NCI-H2196 (cell line): ENCODE measurements at regions not wholly inside any gene's neighbourhood (a gene's known extent, or its start where the extent isn't known, plus 50 kb on each side); places are given as distances from the start of the nearest gene placed in this dataset.
"Not testable (repeated sequence)": the region's sequence is repeated elsewhere in the genome, so short reads cannot be mapped to it uniquely, and the experiment has no call there.

Experiments used
- DNase-seq: peaks from one replicate; lab custom pipeline; 2025; ENCODE audit not compliant: unreplicated experiment; lab: John Stamatoyannopoulos, UW

GRCh38 chr10:119996944-119997343, 104.4 kb downstream of the SEC23IP start:
- DNase-seq: no peak

- DNase-seq: no peak
Observed at GRCh38 chr10:119997429-119997828, 104.9 kb downstream of the SEC23IP start.

DNA sequence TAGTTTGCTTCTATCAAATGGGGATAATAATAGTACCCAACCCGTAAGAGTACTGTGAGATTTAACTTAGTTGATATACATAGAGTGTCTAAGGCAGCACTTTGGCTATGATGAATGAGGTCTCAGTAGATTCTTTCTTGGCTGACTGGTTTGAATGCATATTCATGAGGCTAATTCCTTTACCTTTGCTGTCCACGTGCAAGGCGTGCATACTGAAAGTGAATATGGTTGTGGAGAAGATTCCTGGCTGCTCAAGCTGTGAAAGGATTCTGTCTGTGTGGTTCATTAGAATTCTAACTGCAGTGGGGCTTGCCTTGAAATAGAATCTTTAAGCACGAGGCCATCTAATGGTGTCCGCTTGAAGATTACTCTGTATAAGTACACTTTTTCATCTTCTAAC, 110.3 kb downstream of the SEC23IP start:
- no peak for DNase-seq

- DNase-seq: no peak
Observed at GRCh38 chr10:120005207-120006201, 113.0 kb downstream of the SEC23IP start.

DNA sequence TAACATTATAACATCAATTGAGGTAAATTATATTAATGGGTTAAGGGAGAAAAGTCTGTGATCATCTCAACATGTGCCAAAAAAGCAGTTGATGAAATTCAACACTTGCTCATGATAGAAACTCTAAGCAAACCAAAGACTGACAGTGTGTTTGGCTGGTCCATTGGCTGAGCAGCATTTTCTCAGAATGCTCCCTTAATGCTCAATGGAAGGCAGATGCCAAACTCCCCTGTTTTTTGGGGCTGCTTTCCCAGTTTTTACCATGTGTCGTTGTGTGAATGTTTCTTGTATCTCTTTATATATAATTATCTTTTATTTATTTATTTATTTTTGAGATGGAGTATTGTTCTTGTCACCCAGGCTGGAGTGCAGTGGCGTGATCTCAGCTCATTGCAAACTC, 114.7 kb downstream of the SEC23IP start:
- DNase-seq: no peak

DNA sequence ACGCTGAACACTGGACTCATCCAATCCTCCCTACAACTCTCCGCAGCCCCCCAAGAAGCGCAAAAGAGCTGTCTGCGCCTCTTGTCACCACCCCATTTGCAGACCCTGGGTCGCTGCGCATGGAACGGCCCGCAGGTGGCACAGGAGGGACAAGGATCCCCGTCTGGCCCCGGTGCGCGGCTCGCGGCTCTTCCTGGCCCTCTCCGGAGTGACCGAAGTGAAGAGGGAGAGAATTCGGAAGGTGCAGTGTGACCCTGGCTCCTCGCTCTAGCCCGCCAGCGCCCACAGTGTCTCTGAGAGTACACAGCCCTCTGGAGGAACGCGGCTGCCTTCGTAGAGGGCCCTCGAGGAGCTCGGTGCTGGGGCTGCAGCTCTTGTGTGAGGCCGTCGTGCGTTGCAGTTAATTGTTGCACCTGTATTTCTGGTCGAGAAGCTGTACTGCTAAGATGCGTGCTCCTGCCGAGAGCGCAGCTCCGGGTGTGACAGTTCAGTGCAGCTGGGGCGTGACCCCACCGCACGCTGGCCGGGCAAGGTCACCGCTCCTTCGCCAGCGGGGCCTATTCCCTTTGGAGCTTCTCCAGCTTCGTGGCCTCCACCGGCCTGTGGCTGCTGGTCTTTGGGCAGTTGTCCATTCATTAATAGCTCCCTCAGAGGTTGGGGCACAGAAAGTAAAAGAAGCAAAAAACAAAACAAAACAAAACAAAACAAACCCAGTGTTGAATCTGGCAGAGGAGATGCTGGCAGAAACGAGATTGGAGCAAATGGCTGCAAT, 119.0 kb downstream of the SEC23IP start:
- DNase-seq: no peak

- DNase-seq: no peak
Observed at GRCh38 chr10:120012131-120012400, 119.5 kb downstream of the SEC23IP start.

DNA sequence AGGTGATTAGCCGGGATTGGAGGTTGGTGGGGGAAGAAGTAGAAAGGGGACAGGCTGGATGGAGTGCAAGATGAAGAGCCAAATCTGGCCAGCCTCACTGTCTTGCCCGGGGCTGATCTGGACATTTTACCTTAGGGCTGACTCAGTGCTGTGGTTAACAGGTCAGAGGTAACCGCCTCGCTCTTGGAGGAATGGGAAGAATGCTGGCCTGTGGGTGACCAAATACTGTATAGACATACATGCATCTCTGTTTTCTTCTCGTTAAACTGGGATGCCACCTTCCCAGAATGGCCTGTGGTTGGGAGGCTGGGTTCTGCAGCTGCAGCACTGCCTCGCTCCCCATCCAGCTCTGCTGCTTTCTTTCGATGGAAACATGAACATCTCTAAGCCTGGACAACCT, 120.0 kb downstream of the SEC23IP start:
- DNase-seq: no peak

DNA sequence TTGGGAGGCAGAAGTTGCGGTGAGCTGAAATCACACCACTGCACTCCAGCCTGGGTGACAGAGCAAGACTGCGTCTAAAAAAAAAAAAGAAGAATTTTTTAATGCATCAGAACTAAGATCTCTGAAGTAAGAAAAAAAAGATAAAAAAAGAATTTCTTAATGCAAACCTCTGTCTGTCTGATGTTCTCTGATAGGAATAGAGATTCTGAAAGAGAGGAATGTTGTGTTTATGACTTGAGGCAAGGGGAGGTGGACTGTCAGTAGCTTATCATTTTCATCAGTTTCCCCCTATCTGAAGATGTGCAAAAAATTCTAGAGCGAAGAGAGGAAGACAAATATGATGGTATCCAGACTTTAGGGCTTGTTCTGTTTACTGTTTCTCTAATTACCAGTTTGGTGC, 121.5 kb downstream of the SEC23IP start:
- DNase-seq: no peak

DNA sequence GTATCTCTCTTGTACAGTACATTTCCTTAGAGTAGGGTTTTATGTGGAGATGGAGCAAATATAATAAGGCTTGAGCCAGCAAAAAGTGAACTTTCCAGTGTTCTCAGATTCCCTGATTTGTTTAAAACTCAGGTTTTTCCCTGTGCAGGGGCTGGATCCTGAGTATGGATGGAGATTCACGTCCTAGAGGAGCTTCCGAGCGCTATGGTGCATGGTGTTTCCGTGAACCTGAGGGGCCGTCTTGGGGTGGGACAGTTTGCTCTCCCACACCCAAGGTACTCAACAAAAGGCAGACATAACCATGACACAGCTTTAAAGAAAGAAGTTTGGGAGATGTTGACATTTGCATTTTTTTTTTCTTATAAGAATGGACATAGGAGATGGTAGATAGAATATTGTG, 122.5 kb downstream of the SEC23IP start:
- DNase-seq: no peak

DNA sequence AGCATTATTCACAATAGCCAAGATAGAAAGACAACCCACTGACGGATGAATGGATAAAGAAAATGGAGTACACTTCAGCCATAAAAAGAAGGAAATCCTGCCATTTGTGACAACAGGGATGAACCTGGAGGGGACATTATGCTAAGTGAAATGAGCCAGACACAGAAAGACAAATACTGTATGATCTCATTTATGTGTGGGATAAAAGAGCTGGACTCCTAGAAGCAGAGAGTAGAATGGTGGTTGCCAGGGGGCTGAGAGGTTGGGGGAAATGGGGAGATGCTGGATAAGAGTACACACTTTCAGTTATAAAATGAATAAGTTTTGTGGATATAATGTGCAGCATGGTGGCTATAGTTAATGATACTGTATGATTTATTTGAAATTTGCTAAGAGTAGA, 124.4 kb downstream of the SEC23IP start:
- DNase-seq: no peak

- no peak for DNase-seq
Observed at GRCh38 chr10:120017733-120018417, 125.3 kb downstream of the SEC23IP start.

DNA sequence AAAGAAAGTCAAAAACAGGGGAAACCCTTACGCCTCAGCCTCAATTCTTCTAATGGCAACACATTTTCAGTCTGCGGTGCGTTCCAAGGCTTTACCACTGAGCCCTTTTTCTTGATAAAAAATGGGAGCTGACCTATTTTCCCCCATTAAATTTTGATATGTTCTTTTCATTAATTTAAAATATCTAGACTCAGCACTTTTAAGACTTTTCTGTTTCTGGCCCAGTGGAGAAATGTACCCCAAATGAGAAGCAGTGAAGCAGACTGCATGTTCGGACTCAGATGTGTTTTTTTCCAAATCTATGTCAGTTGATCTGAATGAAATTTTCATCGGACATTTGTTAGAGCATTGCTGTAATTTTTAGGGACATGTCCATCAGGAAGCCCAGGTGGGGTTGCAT, 126.2 kb downstream of the SEC23IP start:
- DNase-seq: no peak

DNA sequence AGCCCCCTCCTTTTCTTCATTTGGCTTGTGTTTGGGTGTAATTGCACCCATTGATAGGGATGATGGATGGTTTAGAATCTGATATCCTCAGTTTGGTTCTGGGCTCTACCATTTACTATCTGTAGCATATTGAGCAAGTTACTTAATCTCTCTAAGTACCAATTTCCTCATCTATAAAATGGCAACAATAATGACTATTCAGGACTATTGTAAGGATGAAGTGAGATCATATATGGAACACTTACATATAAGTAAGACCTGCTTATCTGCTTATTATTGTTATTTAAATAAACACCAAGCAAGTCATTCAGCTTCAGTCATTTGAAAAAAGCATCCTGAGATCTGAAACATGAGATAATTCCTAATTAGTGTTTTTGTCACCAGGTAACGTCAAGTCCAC, 127.0 kb downstream of the SEC23IP start:
- no peak for DNase-seq

GRCh38 chr10:120022357-120022756, 129.8 kb downstream of the SEC23IP start:
- no peak for DNase-seq

- DNase-seq: no peak
Observed at GRCh38 chr10:120034236-120034635, 141.7 kb downstream of the SEC23IP start.

DNA sequence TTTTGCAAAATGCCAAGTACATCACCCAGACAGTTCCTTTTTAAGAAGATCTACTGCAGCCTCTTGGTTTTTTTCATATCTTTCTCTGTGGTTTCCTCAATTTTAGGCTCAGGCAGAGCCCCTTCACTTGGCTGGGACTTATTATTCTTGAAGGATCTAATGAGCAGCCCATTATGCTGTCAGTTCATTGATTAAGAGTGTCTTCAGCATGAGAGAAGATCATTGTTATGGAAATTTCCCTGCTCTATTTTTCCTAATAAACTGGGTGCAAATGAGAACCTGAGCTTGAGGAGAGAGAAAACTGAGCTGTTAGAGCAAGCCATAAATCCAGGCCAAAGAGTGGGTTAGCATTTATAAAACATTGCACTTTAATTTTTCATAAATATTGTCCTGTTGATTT, 146.5 kb downstream of the SEC23IP start:
- DNase-seq: no peak

GRCh38 chr10:120039826-120040225, 147.3 kb downstream of the SEC23IP start:
- no peak for DNase-seq

GRCh38 chr10:120041807-120042559, 149.5 kb downstream of the SEC23IP start:
- DNase-seq: no peak

DNA sequence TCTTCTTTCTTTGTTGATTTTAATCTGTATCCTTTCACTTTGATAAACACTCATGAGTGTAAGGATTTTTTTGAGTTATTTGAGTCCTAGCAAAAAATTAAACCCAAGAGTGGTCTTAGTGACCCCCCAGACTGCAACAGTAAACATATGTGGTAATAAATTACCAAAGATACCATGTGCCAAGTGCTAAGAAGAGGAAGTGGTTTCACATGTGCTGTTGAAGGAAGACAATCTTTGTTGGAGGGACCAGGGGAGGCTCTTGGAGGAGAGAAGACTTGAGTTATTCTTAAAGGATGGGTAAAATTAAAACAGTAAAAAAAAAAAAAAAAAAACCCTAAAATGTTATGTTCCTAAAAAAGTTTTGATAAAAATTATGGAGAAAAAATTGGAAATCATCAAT, 150.2 kb downstream of the SEC23IP start:
- no peak for DNase-seq

DNA sequence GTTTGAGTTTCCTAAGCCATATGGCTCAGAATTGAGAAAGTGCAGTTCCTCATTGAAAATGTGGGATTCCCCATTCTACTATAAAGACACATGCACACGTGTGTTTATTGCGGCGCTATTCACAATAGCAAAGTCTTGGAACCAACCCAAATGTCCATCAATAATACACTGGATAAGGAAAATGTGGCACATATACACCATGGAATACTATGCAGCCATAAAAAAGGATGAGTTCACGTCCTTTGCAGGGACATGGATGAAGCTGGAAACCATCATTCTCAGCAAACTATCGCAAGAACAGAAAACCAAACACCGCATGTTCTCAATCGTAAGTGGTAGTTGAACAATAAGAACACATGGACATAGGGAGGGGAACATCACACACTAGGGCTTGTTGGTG, 154.8 kb downstream of the SEC23IP start:
- DNase-seq: not testable (repeated sequence)
